8988T (cell line): ENCODE measurements at regions not wholly inside any gene's neighbourhood (a gene's known extent, or its start where the extent isn't known, plus 50 kb on each side); places are given as distances from the start of the nearest gene placed in this dataset.
"Not testable (repeated sequence)": the region's sequence is repeated elsewhere in the genome, so short reads cannot be mapped to it uniquely, and the experiment has no call there.

Experiments
- DNase-seq: peaks from one replicate; pipeline ENCODE4 v3.0.0; 2011

DNA sequence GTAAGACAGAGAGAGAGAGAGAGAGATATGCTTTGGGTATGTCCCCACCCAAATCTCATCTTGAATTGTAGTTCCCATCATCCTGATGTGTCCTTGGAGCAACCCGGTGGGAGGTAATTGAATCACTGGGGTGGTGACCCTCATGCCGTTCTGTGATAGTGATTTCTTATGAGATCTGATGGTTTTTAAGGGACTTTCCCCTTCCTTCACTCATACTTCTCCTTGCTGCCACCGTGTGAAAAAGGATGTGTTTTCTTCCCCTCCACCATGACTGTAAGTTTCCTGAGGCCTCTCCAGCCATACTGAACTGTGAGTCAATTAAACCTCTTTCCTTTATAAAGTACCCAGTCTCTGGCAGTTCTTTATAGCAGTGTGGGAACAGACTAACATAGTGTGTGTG lies 60.3 kb downstream of the EOMES start:
- DNase-seq, result no peak

DNA sequence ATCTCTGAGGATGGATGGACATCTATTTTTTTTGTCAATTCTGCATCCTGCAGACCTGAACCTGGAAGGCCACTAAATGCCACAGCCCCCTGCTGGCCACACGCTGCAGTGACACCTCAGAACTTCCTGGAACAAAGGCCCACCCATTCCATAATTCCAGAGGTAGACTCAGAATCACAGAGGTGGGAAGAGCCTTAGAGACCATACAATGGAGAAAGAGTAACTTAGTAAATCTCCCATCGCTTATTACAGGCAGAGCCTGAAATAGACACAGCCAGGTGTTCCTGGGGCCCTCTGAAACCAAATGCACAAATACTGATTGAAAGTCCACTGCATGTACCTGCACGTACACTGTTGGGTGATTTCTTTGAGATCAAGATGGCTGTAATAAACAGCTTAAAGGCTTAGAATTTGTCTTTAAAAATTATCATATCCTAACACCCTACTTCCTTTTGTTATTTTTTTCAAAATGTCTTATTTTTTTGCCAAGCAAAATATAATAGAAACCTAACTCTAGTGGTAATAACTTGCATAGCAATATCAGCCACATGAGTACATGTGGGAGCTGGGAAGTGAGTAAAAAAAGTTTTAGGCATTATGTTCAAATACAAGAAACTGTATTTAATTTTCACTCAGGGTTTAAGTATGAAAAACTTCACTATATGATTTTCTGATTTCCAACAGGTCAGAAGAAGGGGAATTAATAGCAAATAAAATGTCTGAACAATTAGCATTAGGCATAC lies 62.7 kb downstream of the EOMES start:
- DNase-seq, result peak; percentile 52

DNA sequence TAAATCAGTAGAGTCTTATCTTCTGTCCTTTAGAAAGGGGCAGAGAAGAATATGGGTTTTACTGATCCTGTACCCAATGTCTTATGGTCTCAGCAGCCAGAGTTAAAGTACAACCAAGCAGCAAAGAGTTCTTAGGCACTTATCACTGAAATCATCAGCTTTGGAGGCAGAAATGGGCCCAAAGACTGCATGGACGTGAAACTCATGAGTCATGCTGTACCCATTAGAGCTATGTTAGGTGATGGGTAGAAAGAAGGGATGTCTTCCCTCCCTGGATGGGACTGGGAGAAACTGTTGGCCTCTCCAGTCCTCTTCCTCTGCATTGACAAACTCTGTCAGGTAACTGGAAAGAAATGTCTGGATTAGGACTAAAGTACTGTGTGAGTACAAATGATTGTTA lies 63.4 kb downstream of the EOMES start:
- no peak for DNase-seq

DNA sequence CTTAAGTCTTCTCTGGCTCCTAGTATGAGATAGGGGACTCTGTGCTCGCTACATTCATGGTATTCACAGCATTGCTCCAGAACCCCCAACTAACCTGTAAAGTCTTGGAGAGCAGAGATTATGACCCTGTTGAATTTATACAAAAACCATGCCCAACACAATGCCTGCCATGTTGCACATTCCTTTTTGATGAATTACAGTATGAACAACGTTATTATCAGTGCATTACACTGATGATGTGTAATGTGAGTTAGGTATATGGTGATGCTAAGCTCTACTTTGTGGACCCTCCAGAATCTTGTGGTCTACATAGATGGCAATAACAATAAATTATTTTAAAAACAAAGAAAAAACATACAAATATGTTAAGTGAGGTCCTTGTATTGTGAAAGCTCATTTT lies 64.3 kb downstream of the EOMES start:
- DNase-seq, result no peak

DNA sequence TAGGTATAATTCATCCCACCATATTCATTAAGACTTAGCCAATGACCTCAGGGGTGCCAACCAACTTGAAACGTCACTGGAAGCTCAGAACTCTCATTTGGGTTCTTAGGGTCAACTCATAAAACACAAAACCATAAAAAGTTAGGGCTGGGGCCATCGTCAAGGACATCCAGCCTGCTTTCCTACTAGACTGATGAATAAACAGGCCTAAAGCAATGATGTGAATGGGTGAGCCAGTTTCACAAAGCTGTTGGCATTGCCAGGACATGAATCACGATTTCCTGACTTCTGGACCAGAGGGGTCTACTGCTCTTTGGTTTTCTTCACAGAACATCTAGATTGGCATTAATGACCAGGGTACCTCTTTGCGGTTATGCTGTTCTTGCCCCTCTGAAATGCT lies 64.7 kb downstream of the EOMES start:
- DNase-seq, result no peak

DNA sequence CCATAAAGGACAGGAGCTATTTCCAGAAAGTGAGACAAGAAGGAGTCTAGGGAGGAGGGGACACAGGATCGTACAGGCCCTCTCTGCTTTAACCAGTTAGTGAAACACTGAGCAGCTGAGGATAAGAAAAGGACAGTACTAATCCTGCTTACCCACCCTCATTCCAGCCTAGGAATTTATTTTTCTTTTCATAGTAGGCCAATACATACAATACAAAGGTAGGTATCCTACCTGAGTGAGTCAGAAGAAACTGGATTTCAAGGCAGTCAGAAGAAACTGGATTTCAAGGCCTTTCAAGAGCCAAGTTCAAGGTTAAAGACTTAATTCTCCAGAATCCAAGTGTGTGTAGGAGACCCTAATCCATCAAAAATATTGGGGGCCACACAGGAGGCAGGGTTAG lies 65.3 kb downstream of the EOMES start:
- DNase-seq, result no peak

DNA sequence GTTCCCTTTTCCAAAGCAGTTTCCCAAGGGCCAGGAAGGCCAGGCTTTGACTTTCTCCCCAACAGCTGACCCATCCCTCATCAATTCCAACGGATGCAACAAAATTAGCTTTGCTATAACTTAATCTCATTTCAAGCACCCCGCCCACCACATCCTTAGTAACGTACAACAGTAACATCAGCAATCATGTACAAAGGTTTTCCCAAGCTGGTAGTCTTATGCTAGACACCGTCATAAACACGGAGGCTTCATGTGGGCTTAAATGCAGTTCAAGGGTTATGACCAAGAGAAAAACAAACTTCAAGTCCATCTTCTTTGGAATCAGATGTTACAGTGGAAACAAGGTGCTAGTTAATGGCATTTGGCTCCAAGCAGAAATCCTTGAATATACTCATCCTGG lies 66.6 kb downstream of the EOMES start:
- DNase-seq, result no peak

DNA sequence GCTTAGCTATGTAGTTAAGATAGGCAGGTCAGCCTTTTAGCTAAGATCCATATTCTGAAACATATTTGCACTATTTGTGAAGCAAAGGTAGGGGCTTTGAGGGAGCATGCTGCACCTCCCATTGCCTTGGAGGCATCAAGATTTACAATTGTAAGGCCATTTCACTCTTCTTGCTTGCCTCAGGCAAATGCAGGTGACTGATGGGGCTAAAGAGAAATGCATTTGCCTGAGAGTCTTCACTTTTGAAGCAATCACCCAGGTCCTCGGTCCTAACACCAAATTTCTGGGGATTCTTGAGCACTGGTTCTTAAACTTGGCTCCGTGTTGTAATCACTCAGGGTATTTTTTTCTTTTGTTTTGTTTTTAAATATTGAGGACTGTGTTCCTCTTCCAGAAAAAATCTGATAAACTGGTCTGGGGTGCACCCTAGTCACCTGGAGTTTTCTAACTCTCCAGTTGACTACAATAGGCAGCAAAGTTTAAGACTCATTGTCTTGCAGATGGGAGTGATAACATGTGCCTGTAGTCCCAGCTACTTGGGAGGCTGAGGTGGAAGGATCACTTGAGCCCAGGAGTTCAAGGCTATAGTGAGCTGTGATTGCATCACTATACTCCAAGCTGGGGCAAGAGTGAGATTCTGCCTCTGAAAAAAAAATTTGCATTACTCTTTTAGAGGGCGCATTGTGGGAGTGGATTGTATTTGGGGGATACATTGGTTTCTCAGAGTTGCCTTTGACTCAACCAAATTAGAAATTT lies 68.1 kb downstream of the EOMES start:
- DNase-seq, result no peak

DNA sequence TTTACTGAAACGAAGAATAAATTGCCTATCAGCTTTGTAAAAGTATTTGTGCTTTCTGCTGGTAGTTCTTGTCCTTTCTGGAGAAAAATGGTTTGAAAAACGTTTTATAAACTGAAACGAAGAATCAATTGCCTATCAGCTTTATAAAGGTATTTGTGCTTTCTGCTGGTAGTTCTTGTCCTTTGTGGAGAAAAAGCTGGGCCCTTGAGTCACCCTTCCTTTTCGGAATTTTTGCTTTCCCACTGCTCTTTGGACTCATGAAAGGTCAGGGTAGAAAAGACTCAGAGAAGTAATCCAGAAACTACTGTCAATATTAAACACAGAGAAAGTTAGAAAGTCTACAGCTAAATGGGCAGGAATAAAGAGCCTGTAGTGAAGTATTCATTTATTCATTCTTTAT lies 72.8 kb downstream of the EOMES start:
- DNase-seq, result no peak

DNA sequence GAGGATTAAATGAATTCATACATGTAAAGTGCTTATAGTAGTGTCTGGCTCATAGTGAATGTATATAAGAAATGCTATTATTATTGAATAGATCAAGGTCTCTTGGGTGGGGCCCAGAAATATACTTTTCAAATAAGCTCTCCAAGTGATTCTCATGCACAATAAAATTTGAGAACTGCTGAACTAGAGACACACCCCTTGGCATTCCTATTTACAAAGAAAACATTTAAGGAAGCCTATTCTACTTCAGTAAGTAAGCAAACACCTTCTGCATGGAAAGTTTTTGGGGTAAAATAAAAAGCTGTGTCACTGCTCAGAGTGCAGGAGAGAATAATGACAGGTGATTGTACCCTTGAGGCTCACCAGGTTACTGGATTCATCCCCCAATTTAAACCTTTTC lies 75.2 kb downstream of the EOMES start:
- DNase-seq, result no peak

DNA sequence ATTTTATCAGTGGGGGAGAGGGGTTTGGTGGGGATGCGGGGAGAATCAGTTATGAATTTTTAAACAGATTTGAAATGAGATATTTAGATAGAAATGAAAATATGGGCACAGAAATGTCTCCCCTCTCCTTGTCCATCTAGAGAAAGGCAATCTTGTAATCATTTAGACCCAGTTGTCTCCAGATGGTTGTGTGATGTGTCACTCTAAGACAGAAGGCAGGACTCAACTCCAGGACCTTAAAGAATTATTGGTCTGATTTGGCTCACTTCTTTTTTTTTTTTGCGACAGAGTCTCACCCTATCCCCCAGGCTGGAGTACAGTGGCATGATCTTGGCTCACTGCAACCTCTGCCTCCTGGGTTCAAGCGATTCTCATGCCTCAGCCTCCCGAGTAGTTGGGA lies 77.2 kb downstream of the EOMES start:
- no peak for DNase-seq

DNA sequence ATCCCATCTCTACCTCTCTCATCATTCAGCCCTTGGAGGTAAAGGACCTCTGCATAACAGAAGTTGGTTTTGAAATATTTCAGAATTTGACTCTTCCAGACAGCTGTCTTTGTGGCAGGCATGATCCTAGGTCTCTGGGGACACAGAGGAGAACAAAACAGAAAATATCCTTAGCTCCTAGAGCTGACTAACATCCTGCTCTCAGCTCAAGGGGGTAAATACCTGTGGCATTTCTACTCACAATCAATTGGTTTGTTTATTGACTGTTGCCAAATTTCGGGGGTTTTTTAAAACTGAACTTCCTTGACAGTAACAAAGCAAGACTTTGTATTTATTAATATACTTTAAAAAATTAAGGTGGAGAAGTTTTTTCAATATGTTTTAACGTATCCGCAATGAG lies 78.8 kb downstream of the EOMES start:
- DNase-seq, result no peak

DNA sequence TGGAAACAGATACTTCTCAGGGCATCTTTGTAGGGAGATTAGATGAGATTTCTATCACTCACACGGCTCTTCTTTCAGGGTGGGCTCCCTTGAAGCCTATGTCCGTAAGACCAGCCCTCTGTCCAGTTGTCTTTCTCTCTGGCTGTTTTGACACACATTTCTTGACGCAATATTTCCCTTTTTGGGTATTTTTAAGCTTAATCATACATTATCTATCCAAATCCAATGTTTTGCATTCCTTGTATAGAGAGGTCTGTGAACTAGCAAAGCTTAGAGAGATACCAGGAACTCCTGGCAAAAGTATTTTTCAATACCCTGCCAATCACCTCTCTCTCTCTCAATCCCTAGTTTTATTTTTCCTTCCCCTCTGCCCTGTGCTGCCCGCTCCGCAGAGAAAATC lies 79.3 kb downstream of the EOMES start:
- no peak for DNase-seq

DNA sequence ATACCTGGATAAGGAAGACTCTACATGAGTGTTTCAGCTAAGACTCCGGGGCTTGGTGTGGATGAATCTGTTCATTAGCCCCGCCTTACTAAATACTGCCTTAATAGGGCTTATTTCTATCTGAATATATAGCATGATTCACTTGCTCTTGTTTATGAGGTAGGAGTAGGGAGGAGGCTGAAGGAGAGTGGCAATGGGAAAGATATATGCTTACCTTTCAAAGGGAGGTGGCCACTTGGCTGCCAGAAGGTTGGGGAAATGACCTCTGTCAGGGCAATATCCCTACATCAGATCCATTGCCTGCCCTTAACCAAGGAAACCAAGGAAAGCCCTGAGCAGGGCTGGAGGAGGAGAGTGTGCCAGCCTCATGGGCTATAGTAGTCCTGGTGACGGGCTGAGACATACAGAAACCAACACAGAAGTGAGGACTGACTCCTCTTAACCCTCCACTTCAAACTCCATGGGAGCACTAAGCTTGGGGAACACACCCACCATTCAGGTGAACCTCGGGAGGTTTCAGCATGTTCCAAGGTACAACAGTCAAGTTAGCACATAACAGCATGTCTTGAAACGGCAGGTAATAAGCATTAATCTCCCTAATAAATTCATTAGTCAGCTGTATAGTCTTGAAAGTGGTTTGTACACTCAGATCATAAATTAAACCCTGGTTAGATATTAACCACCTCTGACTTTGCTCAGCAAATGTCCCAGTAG lies 80.1 kb downstream of the EOMES start:
- no peak for DNase-seq

DNA sequence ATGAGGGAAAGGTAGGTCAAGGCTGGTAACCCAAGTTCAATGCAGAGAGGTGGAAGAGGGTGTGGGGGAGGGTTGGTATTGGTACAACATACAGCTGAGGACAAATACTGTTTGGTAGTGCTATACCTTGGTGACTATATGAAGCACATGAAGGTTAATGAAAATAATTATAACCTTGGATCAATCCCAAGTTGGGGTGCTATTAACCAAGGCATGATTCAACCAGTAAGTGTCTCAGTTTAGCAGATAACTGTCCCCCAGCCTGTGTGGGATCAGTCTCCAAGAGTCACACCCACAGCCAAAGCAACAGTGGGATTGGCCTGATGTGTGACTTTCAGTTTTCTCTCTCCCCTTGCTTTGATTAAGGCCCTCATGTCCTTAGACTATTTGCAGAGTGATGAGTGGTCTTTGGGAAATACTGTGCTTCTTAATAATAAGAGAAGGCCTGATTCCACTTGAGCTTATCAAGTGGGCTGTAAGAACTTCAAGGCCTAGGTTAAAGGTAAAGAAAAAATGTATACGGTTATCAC lies 80.8 kb downstream of the EOMES start:
- DNase-seq, result no peak

DNA sequence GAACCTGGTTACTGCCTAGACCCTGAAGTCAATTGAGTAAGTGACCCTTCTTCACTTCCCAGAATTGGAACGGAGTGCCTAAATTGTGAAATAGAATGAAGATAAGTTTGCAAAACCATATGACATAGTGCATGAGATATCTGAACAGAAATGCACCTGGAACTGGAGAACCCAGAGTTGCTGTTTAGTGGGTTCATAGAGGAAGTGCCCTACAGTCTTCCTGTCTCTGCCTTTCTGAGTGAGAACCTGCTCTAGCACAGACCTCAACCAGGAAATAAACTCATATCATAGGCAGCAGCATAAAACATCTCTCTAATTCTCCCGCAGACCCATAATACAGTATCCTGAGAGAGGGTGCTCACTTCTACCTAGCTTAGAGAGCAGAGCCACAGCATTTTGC lies 82.9 kb downstream of the EOMES start:
- DNase-seq, result no peak

DNA sequence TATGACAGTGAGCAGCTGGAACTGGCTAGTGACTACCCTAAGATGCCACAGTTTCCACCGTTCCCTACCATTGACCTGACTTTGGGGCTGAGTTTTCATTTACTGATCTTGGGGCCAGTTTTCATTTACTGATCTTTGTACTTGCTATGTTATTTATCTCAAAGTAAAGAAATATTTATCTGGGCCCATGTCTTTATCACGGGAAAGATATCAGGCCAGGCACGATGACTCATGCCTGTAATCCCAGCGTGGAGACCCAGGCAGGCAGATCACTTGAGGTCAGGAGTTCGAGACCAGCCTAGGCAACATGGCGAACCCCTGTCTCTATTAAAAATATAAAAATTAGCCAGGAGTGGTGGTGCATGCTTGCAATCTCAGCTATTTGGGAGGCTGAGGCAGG lies 83.5 kb downstream of the EOMES start:
- DNase-seq, result no peak

DNA sequence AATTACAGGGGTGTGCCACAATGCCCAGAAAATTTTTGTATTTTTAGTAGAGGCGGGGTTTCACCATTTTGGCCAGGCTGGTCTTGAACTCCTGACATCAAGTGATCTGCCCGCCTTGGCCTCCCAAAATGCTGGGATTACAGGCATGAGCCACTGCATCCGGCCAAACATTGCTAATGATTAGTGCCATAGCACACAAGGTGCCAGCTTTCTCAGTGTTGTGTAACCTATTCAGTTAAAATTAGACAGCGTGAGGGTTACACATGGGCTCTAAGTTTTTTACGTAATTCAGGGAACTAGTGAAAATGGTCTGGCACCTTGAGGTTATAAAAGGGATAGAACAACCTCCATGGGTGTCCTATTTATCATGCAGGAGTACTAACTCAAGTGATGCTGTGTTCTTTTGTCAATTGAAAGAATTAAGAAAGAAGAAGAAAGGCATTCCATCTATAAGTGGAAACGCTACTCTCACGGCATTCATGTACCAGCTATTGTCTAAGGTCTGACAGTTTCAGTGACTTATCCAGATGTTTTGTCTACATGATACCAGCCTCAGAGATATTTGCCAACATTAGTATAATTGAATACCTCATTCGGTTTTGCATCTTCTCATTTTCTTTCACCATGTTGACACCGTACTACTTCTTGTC lies 84.7 kb downstream of the EOMES start:
- DNase-seq, result no peak

DNA sequence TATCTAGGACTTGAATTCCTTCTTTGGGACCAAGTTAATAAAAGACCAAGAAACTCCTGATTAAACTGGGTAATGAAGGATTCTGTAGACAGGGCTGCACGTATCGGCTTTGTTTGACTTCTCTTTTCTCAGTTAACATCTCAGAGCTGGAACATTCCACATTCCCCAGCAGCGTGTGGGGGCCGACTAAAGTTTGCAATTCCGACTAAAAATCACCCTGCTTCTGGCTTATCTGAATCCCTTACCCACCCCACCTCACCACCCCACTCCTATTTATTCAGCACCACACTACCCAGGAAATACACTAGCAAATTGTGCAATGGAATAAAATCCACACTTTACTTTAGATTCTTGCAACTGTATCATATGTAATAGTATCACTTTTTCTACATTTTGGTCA lies 87.1 kb downstream of the EOMES start:
- not testable (repeated sequence) for DNase-seq

DNA sequence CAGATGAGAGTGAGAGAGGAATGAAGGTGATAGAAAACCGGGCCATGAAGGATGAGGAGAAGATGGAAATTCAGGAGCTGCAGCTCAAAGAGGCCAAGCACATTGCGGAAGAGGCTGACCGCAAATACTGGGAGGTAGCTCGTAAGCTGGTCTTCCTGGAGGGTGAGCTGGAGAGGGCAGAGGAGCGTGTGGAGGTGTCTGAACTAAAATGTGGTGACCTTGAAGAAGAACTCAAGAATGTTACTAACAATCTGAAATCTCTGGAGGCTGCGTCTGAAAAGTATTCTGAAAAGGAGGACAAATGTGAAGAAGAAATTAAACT lies 88.9 kb downstream of the EOMES start:
- no peak for DNase-seq

DNA sequence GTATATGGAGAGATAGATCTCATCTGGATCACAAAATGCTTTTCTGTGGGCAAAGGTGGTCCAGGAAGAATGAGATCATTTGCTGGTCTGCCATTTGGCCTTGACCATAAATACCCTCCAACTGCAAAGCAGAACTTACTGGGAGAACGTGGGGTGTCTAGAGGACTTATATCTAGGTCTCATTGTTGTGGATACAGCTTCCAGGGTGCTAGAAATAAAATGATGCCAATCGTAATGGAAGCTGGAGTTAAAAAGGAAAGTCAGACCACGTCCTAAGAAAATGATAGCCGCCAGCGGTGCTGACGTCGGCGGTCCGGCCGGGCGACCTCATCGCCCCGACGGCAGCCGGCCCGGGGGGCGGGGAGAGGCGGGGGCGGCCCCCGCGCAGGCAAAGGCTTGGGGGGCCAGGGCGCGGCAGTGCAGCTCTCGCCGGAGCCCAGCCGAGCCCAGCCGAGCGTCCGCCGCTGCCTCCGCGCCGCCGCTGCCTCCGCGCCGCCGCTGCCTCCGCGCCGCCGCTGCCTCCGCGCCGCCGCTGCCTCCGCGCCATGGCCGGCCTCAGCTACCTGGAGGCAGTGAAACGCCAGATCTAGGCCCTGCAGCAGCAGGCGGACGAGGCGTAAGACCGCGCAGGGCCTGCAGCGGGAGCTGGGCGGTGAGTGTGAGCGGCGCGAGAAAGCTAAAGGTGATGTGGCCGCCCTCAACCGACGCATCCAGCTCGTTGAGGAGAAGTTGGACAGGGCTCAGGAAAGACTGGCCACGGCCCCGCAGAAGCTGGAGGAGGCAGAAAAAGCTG lies 89.5 kb downstream of the EOMES start:
- DNase-seq, result peak; percentile 65

DNA sequence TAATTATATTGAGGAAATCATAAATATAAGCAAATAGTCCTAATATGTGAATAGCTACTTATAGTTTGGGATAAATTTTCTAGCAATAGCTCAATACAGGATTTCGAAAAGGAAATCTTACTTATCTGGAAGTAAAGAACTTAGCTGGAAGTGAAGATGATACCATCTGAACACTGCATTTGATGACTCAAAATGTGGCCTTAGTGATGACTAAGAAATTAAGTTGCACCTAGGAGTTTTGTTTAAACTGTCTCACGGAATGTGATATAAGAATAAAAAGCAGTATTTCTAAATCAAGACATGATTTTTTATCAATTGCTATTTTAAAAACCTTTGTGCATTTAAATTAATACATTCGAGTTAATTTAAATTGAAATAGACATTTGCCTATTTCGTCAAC lies 91.2 kb downstream of the EOMES start:
- no peak for DNase-seq

DNA sequence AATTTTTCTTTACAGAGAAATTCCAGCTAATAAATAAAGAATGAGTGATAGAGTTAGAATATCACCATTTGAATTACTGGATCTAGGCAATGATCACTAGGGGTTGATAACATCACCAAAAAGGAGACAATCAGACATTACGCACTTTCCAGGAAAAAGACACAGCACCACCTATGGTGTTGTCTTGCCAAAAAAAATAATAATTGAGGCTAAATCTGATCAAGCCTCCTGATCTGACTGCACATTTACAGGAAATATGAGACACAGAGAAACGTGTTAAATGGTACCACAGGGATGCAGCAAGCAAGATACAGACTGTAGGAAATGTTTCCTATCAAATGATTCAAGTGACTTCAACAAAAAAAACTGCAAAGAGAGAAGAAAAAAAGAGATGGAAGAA lies 92.8 kb downstream of the EOMES start:
- DNase-seq, result no peak
